ENCODE measurements at regions not wholly inside any gene's neighbourhood (a gene's known extent, or its start where the extent isn't known, plus 50 kb on each side); places are given as distances from the start of the nearest gene placed in this dataset.

- TF ChIP-seq GATA2 (IDR thresholded peaks at IDR 0.05; ENCODE audit: low read depth, low read length) (no peak), GATA3 (IDR thresholded peaks at IDR 0.05; ENCODE audit: low read depth, low read length) (no peak)
Measured at GRCh38 chr15:93417156-93417555, 328.1 kb upstream of the RGMA start.

- TF ChIP-seq GATA2 (IDR thresholded peaks at IDR 0.05; ENCODE audit: low read depth, low read length) (no peak), GATA3 (IDR thresholded peaks at IDR 0.05; ENCODE audit: low read depth, low read length) (no peak)
Measured at GRCh38 chr15:93415576-93415975, 326.6 kb upstream of the RGMA start.

- TF ChIP-seq GATA3 (IDR thresholded peaks at IDR 0.05; ENCODE audit: low read depth, low read length) (no peak), GATA2 (IDR thresholded peaks at IDR 0.05; ENCODE audit: low read depth, low read length) (no peak)
Measured at GRCh38 chr15:93414576-93415231, 325.7 kb upstream of the RGMA start.

DNA sequence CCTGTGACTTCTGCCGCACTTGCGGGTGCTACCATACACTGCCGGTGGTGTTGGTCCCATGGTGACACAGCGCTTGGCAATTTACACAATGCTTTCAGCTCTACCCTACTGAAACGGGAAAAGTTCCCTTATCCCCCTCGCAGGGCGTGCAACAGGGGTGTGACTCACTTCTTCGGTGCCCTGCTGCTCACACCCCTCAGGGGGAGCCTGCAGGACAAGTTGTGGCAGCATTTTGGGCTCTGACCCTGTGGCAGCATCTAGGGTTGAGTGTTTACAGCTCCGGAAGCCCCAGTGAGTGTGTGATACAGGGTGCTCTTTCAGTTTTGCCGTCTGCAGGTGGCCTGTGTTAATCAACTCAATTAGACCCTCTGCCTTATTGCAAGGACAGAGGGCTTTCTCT, 324.7 kb upstream of the RGMA start:
- TF ChIP-seq GATA3 (IDR thresholded peaks at IDR 0.05; ENCODE audit: low read depth, low read length) (no peak), GATA2 (IDR thresholded peaks at IDR 0.05; ENCODE audit: low read depth, low read length) (no peak)

DNA sequence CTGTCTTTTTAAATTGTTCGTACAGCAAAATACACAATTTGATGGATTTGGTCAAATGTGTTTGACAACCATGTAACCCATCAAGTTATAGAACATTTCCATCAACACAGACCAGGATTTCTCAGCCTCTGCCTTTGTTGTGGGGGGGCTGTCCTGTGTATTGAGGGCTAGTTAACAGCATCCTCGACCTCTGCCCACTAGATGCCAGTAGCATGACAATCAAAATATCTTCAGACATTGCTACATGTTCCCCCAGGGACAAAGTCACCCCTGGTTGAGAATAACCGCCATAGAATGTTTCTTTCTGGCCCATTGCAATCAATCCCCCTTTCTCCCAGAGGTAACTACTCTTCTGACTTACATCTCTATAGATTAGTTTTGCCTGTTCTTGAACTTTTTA, 310.1 kb upstream of the RGMA start:
- no peak for TF ChIP-seq GATA3 (IDR thresholded peaks at IDR 0.05; ENCODE audit: low read depth, low read length)
- no peak for TF ChIP-seq GATA2 (IDR thresholded peaks at IDR 0.05; ENCODE audit: low read depth, low read length)

DNA sequence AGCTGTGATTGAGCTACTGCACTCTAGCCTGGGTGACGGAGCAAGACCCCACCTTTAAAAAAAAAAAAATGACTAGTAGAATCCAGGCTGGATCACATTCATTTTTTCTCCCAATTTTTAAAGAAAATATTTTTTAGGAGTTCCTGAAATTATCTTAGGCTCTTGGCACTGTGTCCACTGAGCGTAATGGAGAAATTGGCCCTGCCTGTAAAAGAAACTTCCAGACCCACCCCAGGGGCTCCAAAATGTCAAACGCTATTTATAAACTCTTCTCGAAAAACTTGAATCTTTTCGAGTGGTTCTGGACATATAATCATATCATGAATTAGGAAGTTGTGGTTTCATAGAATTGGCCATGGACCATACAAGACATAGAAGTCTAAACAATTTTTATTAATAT, 300.2 kb upstream of the RGMA start:
- TF ChIP-seq GATA3 (IDR thresholded peaks at IDR 0.05; ENCODE audit: low read depth, low read length) (no peak), GATA2 (IDR thresholded peaks at IDR 0.05; ENCODE audit: low read depth, low read length) (no peak)

GRCh38 chr15:93384886-93385285, 295.9 kb upstream of the RGMA start:
- no peak for TF ChIP-seq GATA2 (IDR thresholded peaks at IDR 0.05; ENCODE audit: low read depth, low read length)
- TF ChIP-seq GATA3 (IDR thresholded peaks at IDR 0.05; ENCODE audit: low read depth, low read length) = no peak

DNA sequence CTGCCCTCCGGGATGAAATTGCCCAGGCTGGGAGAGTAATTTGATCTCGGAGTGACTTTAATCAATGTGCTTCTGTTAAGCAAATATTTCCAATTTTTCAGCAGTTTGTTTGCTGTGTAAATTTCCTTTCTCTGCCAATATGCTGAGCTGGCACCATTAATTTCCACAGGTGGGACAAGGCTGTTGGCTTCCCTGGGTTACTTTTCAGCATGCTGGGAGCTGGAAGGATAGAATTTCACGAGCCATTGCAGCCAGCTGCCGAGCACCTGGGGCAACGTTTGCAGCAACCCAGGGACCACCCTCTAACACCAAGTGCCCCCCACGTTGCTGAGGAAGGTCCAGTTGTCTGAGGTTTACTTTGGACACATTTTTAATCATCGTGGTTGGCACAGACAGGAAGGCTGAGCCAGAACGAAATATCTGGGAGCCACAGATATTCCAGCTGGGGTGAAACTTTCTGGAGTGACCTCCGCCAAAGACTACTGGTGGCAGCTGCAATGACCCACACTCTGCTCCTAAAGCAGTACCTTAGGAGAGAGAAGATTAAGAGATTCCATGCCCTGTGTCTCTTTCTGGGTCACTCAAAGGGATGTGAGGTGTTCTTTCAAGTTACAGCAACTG, 293.3 kb upstream of the RGMA start:
- TF ChIP-seq GATA2 (IDR thresholded peaks at IDR 0.05; ENCODE audit: low read depth, low read length) (no peak), GATA3 (IDR thresholded peaks at IDR 0.05; ENCODE audit: low read depth, low read length) (no peak)

DNA sequence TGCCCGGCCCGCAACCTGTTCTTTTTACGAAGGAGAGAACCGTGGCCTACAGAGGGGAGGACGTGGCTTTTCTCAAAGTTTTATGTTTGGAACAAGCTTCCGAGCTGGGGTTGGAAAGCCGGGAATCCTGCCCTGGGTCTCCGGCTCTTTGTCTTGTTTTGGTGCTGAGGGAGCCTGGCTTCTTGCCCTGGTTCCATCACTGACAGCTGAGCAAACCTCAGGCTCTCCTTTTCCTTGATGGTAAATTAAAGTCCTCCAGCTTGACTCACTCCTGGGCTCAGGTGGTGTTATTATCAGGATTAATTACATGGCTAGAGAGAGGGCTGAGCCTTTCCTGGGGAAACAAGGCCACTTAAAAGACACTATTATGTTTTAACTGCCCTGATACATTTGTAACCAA, 289.5 kb upstream of the RGMA start:
- TF ChIP-seq GATA2 (IDR thresholded peaks at IDR 0.05; ENCODE audit: low read depth, low read length) (no peak), GATA3 (IDR thresholded peaks at IDR 0.05; ENCODE audit: low read depth, low read length) (no peak)

GRCh38 chr15:93372865-93373223, 283.8 kb upstream of the RGMA start:
- no peak for TF ChIP-seq GATA2 (IDR thresholded peaks at IDR 0.05; ENCODE audit: low read depth, low read length)
- no peak for TF ChIP-seq GATA3 (IDR thresholded peaks at IDR 0.05; ENCODE audit: low read depth, low read length)

GRCh38 chr15:93372208-93372864, 283.3 kb upstream of the RGMA start:
- TF ChIP-seq GATA2 (IDR thresholded peaks at IDR 0.05; ENCODE audit: low read depth, low read length) (no peak), GATA3 (IDR thresholded peaks at IDR 0.05; ENCODE audit: low read depth, low read length) (no peak)

GRCh38 chr15:93366387-93367100, 277.5 kb upstream of the RGMA start:
- no peak for TF ChIP-seq GATA3 (IDR thresholded peaks at IDR 0.05; ENCODE audit: low read depth, low read length)
- TF ChIP-seq GATA2 (IDR thresholded peaks at IDR 0.05; ENCODE audit: low read depth, low read length) = no peak

GRCh38 chr15:93362821-93363220, 273.8 kb upstream of the RGMA start:
- TF ChIP-seq GATA2 (IDR thresholded peaks at IDR 0.05; ENCODE audit: low read depth, low read length) (no peak), GATA3 (IDR thresholded peaks at IDR 0.05; ENCODE audit: low read depth, low read length) (no peak)

GRCh38 chr15:93362203-93362602, 273.2 kb upstream of the RGMA start:
- no peak for TF ChIP-seq GATA2 (IDR thresholded peaks at IDR 0.05; ENCODE audit: low read depth, low read length)
- no peak for TF ChIP-seq GATA3 (IDR thresholded peaks at IDR 0.05; ENCODE audit: low read depth, low read length)

All from SH-SY5Y (cell line).